Naive thymus-derived CD8-positive, alpha-beta T cell (primary cell): ENCODE measurements at regions not wholly inside any gene's neighbourhood (a gene's known extent, or its start where the extent isn't known, plus 50 kb on each side); places are given as distances from the start of the nearest gene placed in this dataset.
A peak's percentile ranks its signal among the peaks of the same experiment; 100 is the strongest.

Experiments used
- ATAC-seq, 2 donors: fragments of 150-1000 bp; cut with Tn5 transposase in 1 of 2; sonication (Bioruptor Pico), chemical (Tn5 transposase) in 1 of 2; 1 replicate in 1 of 2; 2 replicates in 1 of 2; pipeline ENCODE4 v1.10.0; 2021; ENCODE audit warnings: mild to moderate bottlenecking in 2 of 2, moderate library complexity in 2 of 2
- POLR2A ChIA-PET: fragments of 350-600 bp; sonication (Branson Sonifier 250); formaldehyde crosslinking; loops from one replicate; lab custom pipeline; 2021; ENCODE audit warnings: antibody characterized with exemption; lab: Charles Lee
- DNase-seq, 10 donors: peaks; one replicate each; pipeline versions ENCODE4 v3.0.0 to v3.0.0-alpha.2; 2020 to 2022
- H3K27ac Mint-ChIP-seq, 10 donors: one replicate each; pipeline ENCODE4 v1.8.0; 2020 to 2022; ENCODE audit warnings: mild to moderate bottlenecking in 10 of 10, mixed read lengths in 10 of 10, moderate library complexity in 4 of 10, inconsistent platforms in 1 of 10
- H3K27me3 Mint-ChIP-seq, 5 donors: one replicate each; pipeline ENCODE4 v1.8.0; 2021 to 2022; ENCODE audit warnings: mixed read lengths in 5 of 5
- H3K36me3 Mint-ChIP-seq, 3 donors: one replicate each; pipeline ENCODE4 v1.8.0; 2020 to 2022; ENCODE audit warnings: mixed read lengths in 3 of 3, mild to moderate bottlenecking in 2 of 3, inconsistent platforms in 1 of 3
- H3K4me1 Mint-ChIP-seq, 4 donors: one replicate each; pipeline ENCODE4 v1.8.0; 2021 to 2022; ENCODE audit warnings: mixed read lengths in 4 of 4
- H3K4me3 Mint-ChIP-seq, 10 donors: one replicate each; pipeline ENCODE4 v1.8.0; 2020 to 2022; ENCODE audit warnings: mild to moderate bottlenecking in 10 of 10, mixed read lengths in 10 of 10, moderate library complexity in 6 of 10, inconsistent platforms in 1 of 10
- H3K9me3 Mint-ChIP-seq, 9 donors: one replicate each; pipeline ENCODE4 v1.8.0; 2020 to 2022; ENCODE audit warnings: mixed read lengths in 9 of 9, mild to moderate bottlenecking in 3 of 9, inconsistent platforms in 1 of 9, moderate library complexity in 1 of 9

- peaks cover 0 to 17% (median 17%) of the 10 kb centered on the region in 3 donors for H3K36me3 Mint-ChIP-seq
- H3K4me1 Mint-ChIP-seq: peaks cover 41 to 75% (median 69%) of the 10 kb centered on the region in 4 donors
- no peaks in the 10 kb centered on the region for H3K27me3 Mint-ChIP-seq
- peak overlapping the region in 7 of 10 donors; percentile 15 to 86 (median 67) for H3K27ac Mint-ChIP-seq
- no peak for DNase-seq
- peaks cover 0 to 22% (median 16%) of the 10 kb centered on the region in 9 donors for H3K9me3 Mint-ChIP-seq
- POLR2A ChIA-PET: interaction anchor here (0.8 to 1.9 kb wide), 4 partner anchors 8 to 87 kb away, joined by 3 to 6 read pairs (median 3); partner anchors contain the start of gene IKZF1
- ATAC-seq: no peak
- peak overlapping the region in 4 of 10 donors; percentile 2 to 28 (median 8) for H3K4me3 Mint-ChIP-seq
Measured at GRCh38 chr7:50217821-50218281, 86.7 kb upstream of the IKZF1 start.

- peaks cover 0 to 17% (median 15%) of the 10 kb centered on the region in 3 donors for H3K36me3 Mint-ChIP-seq
- peak overlapping the region in 5 of 10 donors; percentile 14 to 86 (median 67) for H3K27ac Mint-ChIP-seq
- H3K9me3 Mint-ChIP-seq: peaks cover 0 to 19% (median 15%) of the 10 kb centered on the region in 9 donors
- peak overlapping the region in 1 of 10 donors; percentile 12 for H3K4me3 Mint-ChIP-seq
- ATAC-seq: no peak
- POLR2A ChIA-PET: interaction anchor here (0.8 to 1.9 kb wide), 5 partner anchors 8 to 87 kb away, joined by 3 to 6 read pairs (median 3); partner anchors contain the start of gene IKZF1
- no peak for DNase-seq
- H3K27me3 Mint-ChIP-seq: no peaks in the 10 kb centered on the region
- peaks cover 44 to 79% (median 74%) of the 10 kb centered on the region in 4 donors for H3K4me1 Mint-ChIP-seq
Measured at GRCh38 chr7:50217401-50217800, 87.1 kb upstream of the IKZF1 start.

GRCh38 chr7:50216626-50217025, 87.9 kb upstream of the IKZF1 start:
- ATAC-seq (no peak), DNase-seq (no peak)
- POLR2A ChIA-PET: interaction anchor here (0.9 to 15.2 kb wide), 2 partner anchors 47 to 95 kb away, joined by 3 to 442 read pairs; partner anchors contain the start of gene IKZF1
- Mint-ChIP-seq H3K4me3 (peak overlapping the region in 1 of 10 donors; percentile 6), H3K4me1 (peaks cover 49 to 87% (median 82%) of the 10 kb centered on the region in 4 donors), H3K9me3 (peaks cover 0 to 15% (median 8%) of the 10 kb centered on the region in 9 donors), H3K27ac (peak overlapping the region in 5 of 10 donors; percentile 14 to 93 (median 47)), H3K27me3 (no peaks in the 10 kb centered on the region), H3K36me3 (peaks cover 0 to 13% (median 9%) of the 10 kb centered on the region in 3 donors)

GRCh38 chr7:50214771-50215170, 89.7 kb upstream of the IKZF1 start:
- POLR2A ChIA-PET: interaction anchor here (1.2 to 15.2 kb wide), 8 partner anchors 10 to 235 kb away, joined by 3 to 442 read pairs (median 3); partner anchors contain the start of genes FIGNL1 and IKZF1
- H3K27ac Mint-ChIP-seq: peak overlapping the region in 6 of 10 donors; percentile 22 to 93 (median 46)
- H3K36me3 Mint-ChIP-seq: no peaks in the 10 kb centered on the region
- H3K4me1 Mint-ChIP-seq: peaks cover 58 to 97% (median 94%) of the 10 kb centered on the region in 4 donors
- H3K27me3 Mint-ChIP-seq: no peaks in the 10 kb centered on the region
- DNase-seq (no peak), ATAC-seq (no peak)
- H3K9me3 Mint-ChIP-seq: peaks cover 0 to 2% (median 0%) of the 10 kb centered on the region in 9 donors
- H3K4me3 Mint-ChIP-seq: peak overlapping the region in 4 of 10 donors; percentile 5 to 75 (median 24)

GRCh38 chr7:50214126-50214670, 90.3 kb upstream of the IKZF1 start:
- ATAC-seq (no peak), DNase-seq (no peak)
- H3K27ac Mint-ChIP-seq: peak overlapping the region in 7 of 10 donors; percentile 41 to 93 (median 85)
- H3K36me3 Mint-ChIP-seq: no peaks in the 10 kb centered on the region
- POLR2A ChIA-PET: interaction anchor here (0.6 to 15.2 kb wide), 14 partner anchors 9 to 236 kb away, joined by 3 to 442 read pairs (median 3); partner anchors contain the start of genes FIGNL1 and IKZF1
- peaks cover 58 to 96% (median 95%) of the 10 kb centered on the region in 4 donors for H3K4me1 Mint-ChIP-seq
- no peaks in the 10 kb centered on the region for H3K27me3 Mint-ChIP-seq
- no peaks in the 10 kb centered on the region for H3K9me3 Mint-ChIP-seq
- H3K4me3 Mint-ChIP-seq: peak overlapping the region in 9 of 10 donors; percentile 53 to 82 (median 68)

- peak in 1 of 2 donors; percentile 19 for ATAC-seq
- peaks cover 57 to 97% (median 95%) of the 10 kb centered on the region in 4 donors for H3K4me1 Mint-ChIP-seq
- H3K27me3 Mint-ChIP-seq: no peaks in the 10 kb centered on the region
- POLR2A ChIA-PET: interaction anchor here (0.8 to 15.2 kb wide), 12 partner anchors 16 to 237 kb away, joined by 3 to 442 read pairs (median 3); partner anchors contain the start of genes FIGNL1 and IKZF1
- H3K9me3 Mint-ChIP-seq: no peaks in the 10 kb centered on the region
- H3K4me3 Mint-ChIP-seq: peak overlapping the region; percentile 46 to 82 (median 66)
- DNase-seq: no peak
- H3K27ac Mint-ChIP-seq: peak overlapping the region in 9 of 10 donors; percentile 43 to 93 (median 83)
- no peaks in the 10 kb centered on the region for H3K36me3 Mint-ChIP-seq
Measured at GRCh38 chr7:50213622-50214017, 90.9 kb upstream of the IKZF1 start.

GRCh38 chr7:50212666-50213621, 91.6 kb upstream of the IKZF1 start:
- peaks cover 58 to 97% (median 95%) of the 10 kb centered on the region in 4 donors for H3K4me1 Mint-ChIP-seq
- H3K36me3 Mint-ChIP-seq: no peaks in the 10 kb centered on the region
- H3K4me3 Mint-ChIP-seq: peak overlapping the region; percentile 46 to 82 (median 66)
- peak in 2 of 10 donors; percentile 31 to 43 for DNase-seq
- POLR2A ChIA-PET: interaction anchor here (0.6 to 15.2 kb wide), 13 partner anchors 8 to 263 kb away, joined by 3 to 442 read pairs (median 3); partner anchors contain the start of gene IKZF1
- H3K27ac Mint-ChIP-seq: peak overlapping the region; percentile 61 to 93 (median 84)
- ATAC-seq: peak; percentile 57 to 68
- H3K9me3 Mint-ChIP-seq: no peaks in the 10 kb centered on the region
- no peaks in the 10 kb centered on the region for H3K27me3 Mint-ChIP-seq

- peak overlapping the region in 6 of 10 donors; percentile 63 to 93 (median 84) for H3K27ac Mint-ChIP-seq
- POLR2A ChIA-PET: interaction anchor here (0.6 to 15.2 kb wide), 5 partner anchors 9 to 264 kb away, joined by 3 to 442 read pairs (median 3); partner anchors contain the start of gene IKZF1
- H3K4me3 Mint-ChIP-seq: peak overlapping the region in 5 of 10 donors; percentile 42 to 75 (median 67)
Measured at GRCh38 chr7:50212016-50212325, 92.5 kb upstream of the IKZF1 start.

GRCh38 chr7:50211130-50212015, 93.1 kb upstream of the IKZF1 start:
- peaks cover 67 to 99% (median 97%) of the 10 kb centered on the region in 4 donors for H3K4me1 Mint-ChIP-seq
- no peaks in the 10 kb centered on the region for H3K36me3 Mint-ChIP-seq
- POLR2A ChIA-PET: interaction anchor here (0.9 to 15.2 kb wide), 3 partner anchors 56 to 151 kb away, joined by 5 to 442 read pairs (median 51); partner anchors contain the start of gene IKZF1

More at GRCh38 chr7:50212016-50212325, 92.5 kb upstream of the IKZF1 start:
- ATAC-seq: no peak
- Mint-ChIP-seq H3K27me3 (no peaks in the 10 kb centered on the region), H3K9me3 (no peaks in the 10 kb centered on the region), H3K36me3 (no peaks in the 10 kb centered on the region), H3K4me1 (peaks cover 63 to 97% (median 95%) of the 10 kb centered on the region in 4 donors)
- no peak for DNase-seq

GRCh38 chr7:50210706-50211115, 93.8 kb upstream of the IKZF1 start:
- DNase-seq: no peak
- POLR2A ChIA-PET: interaction anchor here (0.5 to 15.2 kb wide), 4 partner anchors 57 to 151 kb away, joined by 4 to 442 read pairs (median 28); partner anchors contain the start of gene IKZF1
- H3K27me3 Mint-ChIP-seq: no peaks in the 10 kb centered on the region
- H3K36me3 Mint-ChIP-seq: no peaks in the 10 kb centered on the region
- peaks cover 71 to 99% (median 97%) of the 10 kb centered on the region in 4 donors for H3K4me1 Mint-ChIP-seq
- peak overlapping the region in 9 of 10 donors; percentile 0 to 73 (median 56) for H3K4me3 Mint-ChIP-seq
- peak overlapping the region; percentile 16 to 93 (median 84) for H3K27ac Mint-ChIP-seq
- ATAC-seq: no peak
- H3K9me3 Mint-ChIP-seq: no peaks in the 10 kb centered on the region

More at GRCh38 chr7:50211130-50212015, 93.1 kb upstream of the IKZF1 start:
- H3K27ac Mint-ChIP-seq: peak overlapping the region; percentile 16 to 93 (median 86)
- DNase-seq: no peak
- no peaks in the 10 kb centered on the region for H3K9me3 Mint-ChIP-seq
- H3K4me3 Mint-ChIP-seq: peak overlapping the region in 9 of 10 donors; percentile 1 to 75 (median 67)
- no peaks in the 10 kb centered on the region for H3K27me3 Mint-ChIP-seq
- ATAC-seq: no peak
